NCI-H1417 (cell line): ENCODE measurements at regions not wholly inside any gene's neighbourhood (a gene's known extent, or its start where the extent isn't known, plus 50 kb on each side); places are given as distances from the start of the nearest gene placed in this dataset.

ENCODE experiments used
- DNase-seq, 3 experiments: peaks; one replicate each; lab custom pipeline; 2025; lab: John Stamatoyannopoulos, UW

DNA sequence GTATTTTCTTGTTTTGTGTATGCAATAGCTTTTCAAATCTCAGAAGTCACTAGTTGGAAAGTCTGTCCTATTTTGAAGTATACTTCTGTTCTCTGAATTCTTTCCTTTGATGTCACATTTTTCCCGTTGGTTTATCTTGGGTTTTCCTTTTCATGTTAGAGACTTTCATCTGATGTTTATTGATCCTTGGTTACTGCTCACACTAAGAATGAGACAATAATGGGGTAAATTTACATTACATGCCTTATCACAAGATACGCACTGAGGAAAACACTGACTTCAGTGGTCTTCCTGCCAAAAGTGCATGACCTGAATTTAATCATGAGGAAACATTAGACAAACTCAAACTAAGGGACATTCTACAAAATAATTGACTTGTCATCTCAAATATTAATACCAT is 63.5 kb upstream of the C1GALT1 start:
- no peak for DNase-seq

DNA sequence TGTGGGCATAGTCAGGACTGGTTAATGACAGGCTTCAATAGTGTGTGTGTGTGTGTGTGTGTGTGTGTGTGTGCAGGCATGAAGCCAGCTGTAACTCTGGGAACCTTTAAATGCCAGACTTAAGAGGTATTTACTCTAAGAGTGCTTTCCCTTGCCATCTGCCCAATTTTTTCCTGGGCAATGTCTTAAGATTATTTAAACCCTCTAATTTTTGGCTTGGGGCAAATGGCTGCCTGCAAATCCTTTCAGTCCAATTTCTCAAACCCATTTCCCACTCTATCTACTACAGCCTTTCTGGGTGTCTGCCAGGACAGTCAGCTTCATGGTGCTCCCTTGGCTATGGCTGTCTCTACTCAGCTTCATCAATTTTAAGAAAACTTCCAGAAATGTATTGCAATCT is 62.6 kb upstream of the C1GALT1 start:
- no peak for DNase-seq

DNA sequence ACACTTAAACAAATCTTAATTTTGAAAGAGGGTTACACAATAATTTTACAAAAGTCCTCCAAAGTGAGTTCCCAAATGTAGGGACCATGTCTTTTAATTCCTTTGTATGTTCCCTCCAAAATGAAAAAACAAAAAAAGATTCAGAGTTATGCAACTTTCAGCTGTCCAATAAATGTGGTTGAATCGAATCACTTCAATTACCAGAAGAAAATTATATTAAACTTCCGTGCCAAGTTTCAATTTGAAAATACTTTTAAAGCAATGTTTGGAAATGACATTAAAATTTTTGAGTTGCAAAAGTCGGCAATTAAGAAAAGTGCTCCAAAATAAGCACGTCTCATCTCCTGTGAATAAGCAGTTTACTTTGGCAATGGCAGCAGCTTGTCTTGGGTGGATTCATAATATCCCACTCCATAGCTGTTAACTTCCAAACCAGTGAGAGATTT is 60.3 kb upstream of the C1GALT1 start:
- DNase-seq = no peak

DNA sequence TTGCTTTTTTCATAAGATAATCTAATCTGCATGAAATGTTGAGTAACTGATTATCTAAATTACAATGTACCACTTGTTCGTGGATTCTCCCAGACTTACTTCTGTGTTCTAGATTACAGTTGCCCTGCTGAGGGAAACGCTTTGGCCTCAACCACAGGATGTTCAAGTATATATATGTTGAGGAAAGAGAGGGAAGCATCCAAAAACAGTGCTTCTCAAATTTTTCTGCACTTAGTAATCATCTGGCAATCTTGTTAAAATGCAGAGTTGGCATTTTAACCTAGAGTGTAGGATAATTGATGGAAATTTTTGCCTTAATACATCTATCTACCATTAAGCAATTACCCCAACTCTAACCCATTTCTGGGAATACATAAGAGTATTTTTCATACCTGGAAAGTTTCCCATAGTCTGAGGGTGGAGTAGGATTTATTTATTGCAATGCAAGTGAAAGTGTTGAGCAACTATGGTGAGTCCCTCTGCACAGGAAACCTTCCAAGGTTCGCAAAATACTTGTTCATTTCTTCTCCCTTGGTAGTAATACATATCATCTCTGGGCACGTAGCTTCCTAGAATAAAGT is 59.6 kb upstream of the C1GALT1 start:
- DNase-seq = no peak

DNA sequence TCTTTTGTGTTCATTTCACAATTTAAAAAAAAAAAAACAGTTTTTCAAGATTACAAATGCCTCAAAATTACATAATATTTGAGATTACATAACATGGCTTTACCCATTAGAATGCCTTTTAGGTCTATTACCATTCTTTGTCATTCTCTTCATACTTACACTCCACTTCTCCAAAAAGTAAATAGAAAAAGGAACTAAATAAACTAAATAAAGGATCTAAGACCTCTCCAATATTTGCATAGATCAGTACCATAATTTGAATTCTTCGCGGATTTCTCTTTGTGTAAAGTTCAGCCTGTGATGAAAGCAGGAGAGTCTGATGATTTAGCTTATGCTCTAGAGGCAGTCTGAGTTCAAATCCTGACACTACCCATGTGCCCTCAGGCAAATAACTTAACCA is 56.4 kb upstream of the C1GALT1 start:
- no peak for DNase-seq

DNA sequence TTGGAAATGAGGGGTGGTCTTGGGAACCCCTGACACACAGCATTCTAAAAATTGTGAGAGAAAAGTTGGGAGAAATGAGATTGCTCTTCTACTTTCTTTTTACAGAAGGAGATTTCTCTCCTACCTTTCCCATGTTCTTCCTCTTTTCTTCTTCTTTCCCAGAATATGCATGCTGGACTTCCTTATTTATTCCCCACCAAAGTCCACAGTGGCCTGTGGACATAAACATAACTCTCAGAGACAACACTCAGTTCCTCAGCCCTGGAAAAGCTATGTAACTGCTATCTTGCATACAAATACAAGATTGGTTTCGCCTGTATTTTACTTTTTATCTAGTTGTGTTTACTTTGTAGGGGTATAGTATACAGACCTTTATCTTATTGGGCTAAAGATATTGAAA is 54.6 kb upstream of the C1GALT1 start:
- DNase-seq = no peak

DNA sequence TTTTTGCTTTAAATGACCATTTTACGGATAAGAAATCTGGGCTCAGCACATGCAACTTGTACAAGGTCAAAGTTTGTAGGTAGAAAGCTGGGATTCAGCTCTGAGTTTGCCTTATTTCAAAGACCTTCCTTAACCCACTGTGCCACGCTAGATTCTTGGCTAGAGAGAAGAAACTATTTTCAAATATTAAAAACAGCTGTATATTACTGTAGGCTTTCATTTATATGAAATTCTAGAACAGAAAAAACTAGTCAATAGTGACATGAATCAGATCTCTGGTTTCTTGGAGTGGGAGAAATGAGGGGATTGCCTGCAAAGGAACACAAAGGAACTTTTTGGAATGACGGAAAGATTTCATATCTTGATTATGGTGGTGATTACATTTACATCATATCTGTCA is 53.0 kb upstream of the C1GALT1 start:
- DNase-seq = no peak

DNA sequence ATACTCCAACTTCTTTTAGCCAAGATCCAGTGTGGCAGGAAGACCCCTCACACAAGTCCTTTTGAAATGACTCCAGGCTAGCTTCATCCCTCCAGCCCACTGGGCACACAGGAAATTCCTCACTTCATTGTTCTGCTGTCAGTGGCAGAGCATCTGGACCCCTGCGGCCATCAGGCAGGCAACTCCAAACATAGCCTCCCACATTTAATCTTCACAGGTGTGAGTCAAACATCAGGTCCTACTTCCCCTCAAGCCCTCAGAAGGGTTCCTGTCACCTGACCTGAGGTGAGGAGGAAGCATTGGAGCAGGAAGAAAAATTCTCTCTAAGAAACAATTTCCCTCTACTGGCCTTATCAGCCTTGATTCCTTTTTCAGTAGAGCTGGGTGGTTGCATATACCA is 51.1 kb upstream of the C1GALT1 start:
- DNase-seq = no peak
